C4-2B (cell line): ENCODE measurements at regions not wholly inside any gene's neighbourhood (a gene's known extent, or its start where the extent isn't known, plus 50 kb on each side); places are given as distances from the start of the nearest gene placed in this dataset.

Experiments used
- CTCF ChIP-seq: fragments of 450-650 bp; conservative IDR thresholded peaks from 2 replicates; pipeline ENCODE4 v1.5.1; 2017; ENCODE audit warnings: mild to moderate bottlenecking
- ZFX ChIP-seq: fragments of 450-650 bp; IDR thresholded peaks from 2 replicates; pipeline ENCODE4 v1.6.1; 2017

GRCh38 chr14:96737881-96738280 is 59.3 kb upstream of the VRK1 start:
- TF ChIP-seq CTCF (no peak), ZFX (no peak)
